Keratinocyte (primary cell): ENCODE measurements at regions not wholly inside any gene's neighbourhood (a gene's known extent, or its start where the extent isn't known, plus 50 kb on each side); places are given as distances from the start of the nearest gene placed in this dataset.

Source experiments
- CTCF ChIP-seq, 3 experiments: IDR thresholded peaks in 1 of 3; conservative IDR thresholded peaks in 1 of 3; optimal IDR thresholded peaks in 1 of 3; 2 replicates in 2 of 3; 3 replicates in 1 of 3; pipeline versions ENCODE3 to v1.5.1; 2011; ENCODE audit warnings: low read length in 3 of 3, mild to moderate bottlenecking in 3 of 3, moderate library complexity in 2 of 3, control low read depth in 1 of 3, inconsistent platforms in 1 of 3; ENCODE audit not compliant: insufficient read depth in 2 of 3; ENCODE audit errors: extremely low read depth in 1 of 3
- EZH2 ChIP-seq: IDR thresholded peaks from one replicate; pipeline ENCODE4 v1.6.1; 2012; ENCODE audit warnings: inconsistent platforms, mild to moderate bottlenecking, low read length, moderate library complexity

GRCh38 chr2:240291337-240292034, 144.0 kb upstream of the GPC1 start:
- TF ChIP-seq CTCF (optimal IDR thresholded peaks at IDR 0.05 in 1 of 3, IDR thresholded peaks at IDR 0.05 in 1 of 3, conservative IDR thresholded peaks at IDR 0.05 in 1 of 3; ENCODE audit: extremely low read depth in 1 of 3, insufficient read depth in 2 of 3, low read length in 3 of 3) (no peak), EZH2 (no peak)
